B cell (primary cell): ENCODE measurements at regions not wholly inside any gene's neighbourhood (a gene's known extent, or its start where the extent isn't known, plus 50 kb on each side); places are given as distances from the start of the nearest gene placed in this dataset.

ENCODE experiments used
- ATAC-seq: fragments of 200-7000 bp; cut with Tn5 transposase; one replicate; pipeline ENCODE4 v1.10.0; 2021; ENCODE audit warnings: low read depth, mild to moderate bottlenecking, moderate number of reproducible peaks, moderate library complexity
- CTCF ChIA-PET: fragments of 350-600 bp; sonication (Branson Sonifier 250); formaldehyde crosslinking; loops from one replicate; lab custom pipeline; 2021; ENCODE audit warnings: antibody characterized with exemption, inconsistent platforms; lab: Charles Lee
- POLR2A ChIA-PET: fragments of 350-600 bp; sonication (Branson Sonifier 250); formaldehyde crosslinking; loops from one replicate; lab custom pipeline; 2021; ENCODE audit warnings: antibody characterized with exemption; lab: Charles Lee
- DNase-seq: peaks from one replicate; pipeline ENCODE4 v3.0.0; 2013
- H2AFZ ChIP-seq: 2 replicates; pipeline ENCODE4 v1.6.1; 2012; ENCODE audit warnings: mild to moderate bottlenecking, low read depth, low read length; ENCODE audit not compliant: insufficient read depth, poor library complexity, severe bottlenecking
- H3K27ac ChIP-seq, 2 donors: 1 replicate in 1 of 2; 2 replicates in 1 of 2; pipeline ENCODE4 v1.5.1; 2012 to 2013; ENCODE audit warnings: low read length in 2 of 2, mild to moderate bottlenecking in 2 of 2, moderate library complexity in 1 of 2
- H3K27me3 ChIP-seq, 4 experiments: fragments of 200-600 bp in 1 of 4; sonication (generic) in 1 of 4; replicated peaks in 1 of 4; 1 replicate in 2 of 4; 2 replicates in 2 of 4; pipeline versions ENCODE4 v1.6.1 to v1.7.0; 2013 to 2016; ENCODE audit warnings: low read length in 3 of 4, mild to moderate bottlenecking in 2 of 4, mixed read lengths in 1 of 4, moderate library complexity in 1 of 4; ENCODE audit not compliant: insufficient read depth in 4 of 4, control insufficient read depth in 3 of 4; ENCODE audit errors: control extremely low read depth in 1 of 4
- H3K36me3 ChIP-seq, 2 experiments: replicated peaks in 1 of 2; 1 replicate in 1 of 2; 2 replicates in 1 of 2; pipeline versions ENCODE4 v1.6.1 to v1.7.1; 2013; ENCODE audit warnings: low read length in 1 of 2; ENCODE audit not compliant: insufficient read depth in 2 of 2, control insufficient read depth in 1 of 2; ENCODE audit errors: control extremely low read depth in 1 of 2, extremely low read depth in 1 of 2
- H3K4me1 ChIP-seq, 2 donors: fragments of 200-600 bp in 1 of 2; sonication (generic) in 1 of 2; 1 replicate in 1 of 2; 2 replicates in 1 of 2; pipeline versions ENCODE4 v1.5.1 to v1.6.1; 2013 to 2017; ENCODE audit warnings: low read length in 2 of 2; ENCODE audit not compliant: control insufficient read depth in 2 of 2, insufficient read depth in 2 of 2
- H3K4me2 ChIP-seq: replicated peaks from 2 replicates; pipeline ENCODE3; 2012; ENCODE audit warnings: mild to moderate bottlenecking, low read depth, low read length; ENCODE audit not compliant: poor library complexity, severe bottlenecking
- H3K4me3 ChIP-seq, 5 experiments: fragments of 200-600 bp in 1 of 5; sonication (generic) in 1 of 5; 1 replicate in 3 of 5; 2 replicates in 2 of 5; pipeline versions ENCODE4 v1.5.1 to v1.7.0; 2011 to 2016; ENCODE audit warnings: low read length in 4 of 5, mild to moderate bottlenecking in 4 of 5, low read depth in 2 of 5, control low read depth in 1 of 5, moderate library complexity in 1 of 5; ENCODE audit not compliant: insufficient read depth in 1 of 5; ENCODE audit errors: control extremely low read depth in 1 of 5, extremely low read depth in 1 of 5
- H3K79me2 ChIP-seq: fragments of 200-600 bp; sonication (generic); one replicate; pipeline ENCODE4 v1.6.0; 2016; ENCODE audit warnings: low read length; ENCODE audit not compliant: control insufficient read depth, insufficient read depth
- H3K9ac ChIP-seq: fragments of 200-600 bp; sonication (generic); 2 replicates; pipeline ENCODE4 v1.6.1; 2017; ENCODE audit warnings: mild to moderate bottlenecking, low read length, moderate library complexity
- H3K9me3 ChIP-seq, 3 donors: one replicate each; pipeline versions ENCODE4 v1.6.1 to v1.7.1; 2013; ENCODE audit warnings: low read length in 2 of 3; ENCODE audit not compliant: control insufficient read depth in 2 of 3, insufficient read depth in 1 of 3; ENCODE audit errors: control extremely low read depth in 1 of 3
- H4K20me1 ChIP-seq: 2 replicates; pipeline ENCODE4 v1.6.0; 2012; ENCODE audit warnings: mild to moderate bottlenecking, low read length; ENCODE audit not compliant: insufficient read depth, control insufficient read depth, poor library complexity, severe bottlenecking
- H3K27ac Mint-ChIP-seq: one replicate; pipeline ENCODE4 v1.8.0; 2021; ENCODE audit warnings: mixed read lengths
- H3K27me3 Mint-ChIP-seq: one replicate; pipeline ENCODE4 v1.8.0; 2021; ENCODE audit warnings: mixed read lengths
- H3K4me1 Mint-ChIP-seq: one replicate; pipeline ENCODE4 v1.8.0; 2021; ENCODE audit warnings: mixed read lengths
- H3K4me3 Mint-ChIP-seq: one replicate; pipeline ENCODE4 v1.8.0; 2021; ENCODE audit warnings: mixed read lengths
- H3K9me3 Mint-ChIP-seq: one replicate; pipeline ENCODE4 v1.8.0; 2022; ENCODE audit warnings: mixed read lengths; ENCODE audit not compliant: insufficient read depth
- CTCF ChIP-seq: fragments of 200-600 bp; IDR thresholded peaks from one replicate; pipeline ENCODE4 v1.8.0; 2022; ENCODE audit warnings: antibody characterized with exemption, mild to moderate bottlenecking
- EZH2 ChIP-seq: IDR thresholded peaks from 2 replicates; pipeline ENCODE4 v1.6.1; 2012; ENCODE audit warnings: borderline replicate concordance, low read depth, mild to moderate bottlenecking, moderate library complexity, low read length; ENCODE audit not compliant: insufficient read depth, poor library complexity, severe bottlenecking
- WGBS: methylation state at CpG from one replicate; pipeline ENCODE4 v1.1.5; 2013; ENCODE audit warnings: missing lambda C conversion rate; ENCODE audit not compliant: insufficient coverage; 5-methylcytosine and 5-hydroxymethylcytosine counted together
- intact Hi-C: fragments of 100-400 bp; cut with micrococcal nuclease; formaldehyde crosslinking; loops from one replicate; pipeline ENCODE4 v1.10.0; 2022

DNA sequence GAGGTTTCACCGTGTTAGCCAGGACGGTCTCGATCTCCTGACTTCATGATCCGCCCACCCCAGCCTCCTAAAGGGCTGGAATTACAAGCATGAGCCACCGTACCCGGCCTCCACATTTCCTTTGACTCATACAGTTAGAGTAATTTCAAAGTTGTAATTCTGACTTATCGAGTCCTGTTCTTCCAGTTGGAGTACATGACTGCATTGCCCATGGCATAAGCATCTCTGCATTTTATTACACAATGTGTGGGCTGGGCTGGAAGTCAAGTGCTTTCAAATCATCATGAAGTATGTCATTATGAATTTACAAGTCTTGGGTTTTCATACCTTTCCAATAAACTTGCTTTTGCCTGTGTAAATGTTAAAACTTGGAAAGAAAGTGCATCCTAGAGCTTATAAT is 1295.7 kb upstream of the FLRT2 start:
- no peak overlapping the region for H3K4me2 ChIP-seq
- no peaks in the 10 kb centered on the region for H3K4me1 ChIP-seq
- TF ChIP-seq CTCF: no peak
- no peak for TF ChIP-seq EZH2
- CTCF ChIA-PET: no interaction called here
- H3K36me3 ChIP-seq: no peaks in the 10 kb centered on the region
- no peaks in the 10 kb centered on the region for H3K27me3 ChIP-seq
- H3K4me3 ChIP-seq: no peak overlapping the region
- H2AFZ ChIP-seq: no peak overlapping the region
- no peak for ATAC-seq
- H3K79me2 ChIP-seq: no peaks in the 10 kb centered on the region
- Mint-ChIP-seq H3K4me1 (no peaks in the 10 kb centered on the region), H3K27me3 (no peaks in the 10 kb centered on the region), H3K27ac (no peak overlapping the region), H3K4me3 (no peak overlapping the region), H3K9me3 (peaks cover 6% of the 10 kb centered on the region)
- H3K9me3 ChIP-seq: peaks cover 0 to 7% (median 0%) of the 10 kb centered on the region in 3 donors
- POLR2A ChIA-PET: no interaction called here
- H3K9ac ChIP-seq: no peak overlapping the region
- no CpG with 5 or more reads among the region's 7 CpGs for WGBS
- no peaks in the 10 kb centered on the region for H4K20me1 ChIP-seq
- H3K27ac ChIP-seq: no peak overlapping the region
- intact Hi-C loops: no loop called here
- DNase-seq: no peak

- Histone ChIP-seq H4K20me1 (no peaks in the 10 kb centered on the region), H3K27me3 (no peaks in the 10 kb centered on the region), H3K36me3 (no peaks in the 10 kb centered on the region), H3K4me3 (no peak overlapping the region), H3K27ac (no peak overlapping the region), H3K4me1 (no peaks in the 10 kb centered on the region), H3K9me3 (peaks cover 0 to 5% (median 0%) of the 10 kb centered on the region in 3 donors), H3K9ac (no peak overlapping the region), H3K4me2 (no peak overlapping the region), H3K79me2 (no peaks in the 10 kb centered on the region), H2AFZ (no peak overlapping the region)
- H3K27me3 Mint-ChIP-seq: no peaks in the 10 kb centered on the region
- no peaks in the 10 kb centered on the region for H3K4me1 Mint-ChIP-seq
- TF ChIP-seq EZH2: no peak
- no peak for TF ChIP-seq CTCF
- POLR2A ChIA-PET: no interaction called here
- H3K27ac Mint-ChIP-seq: no peak overlapping the region
- WGBS: 93% methylated on average over 3 of the region's 3 CpGs
- no peak for DNase-seq
- no peak for ATAC-seq
- CTCF ChIA-PET: no interaction called here
- H3K9me3 Mint-ChIP-seq: peaks cover 3% of the 10 kb centered on the region
- H3K4me3 Mint-ChIP-seq: no peak overlapping the region
- intact Hi-C loops: no loop called here
Observed at GRCh38 chr14:84236290-84236689, 1293.7 kb upstream of the FLRT2 start.
